OCI-LY1 (cell line): ENCODE measurements at regions not wholly inside any gene's neighbourhood (a gene's known extent, or its start where the extent isn't known, plus 50 kb on each side); places are given as distances from the start of the nearest gene placed in this dataset.

Experiments used
- H2AFZ ChIP-seq: fragments of 200-600 bp; sonication (generic), shearing (Covaris generic); 2 replicates; pipeline ENCODE4 v1.6.0; 2014; ENCODE audit warnings: antibody characterized with exemption, mild to moderate bottlenecking, low read length
- H3F3A ChIP-seq: fragments of 200-600 bp; sonication (generic), shearing (Covaris generic); 2 replicates; pipeline ENCODE4 v1.6.0; 2014; ENCODE audit warnings: mild to moderate bottlenecking, antibody characterized with exemption, low read length, moderate library complexity; ENCODE audit not compliant: insufficient read depth
- H3K27ac ChIP-seq: fragments of 200-600 bp; sonication (generic); 2 replicates; pipeline ENCODE4 v1.5.1; 2014; ENCODE audit warnings: low read length, mixed run types, mild to moderate bottlenecking, low read depth; ENCODE audit not compliant: poor library complexity, severe bottlenecking
- H3K27me3 ChIP-seq: fragments of 200-600 bp; sonication (generic); 2 replicates; pipeline ENCODE4 v1.6.0; 2014; ENCODE audit warnings: antibody characterized with exemption, mild to moderate bottlenecking, low read length, moderate library complexity; ENCODE audit not compliant: insufficient read depth
- H3K36me3 ChIP-seq: fragments of 200-600 bp; sonication (generic); 2 replicates; pipeline ENCODE4 v1.6.1; 2014; ENCODE audit warnings: mild to moderate bottlenecking, antibody characterized with exemption, low read length, moderate library complexity, mixed read lengths; ENCODE audit not compliant: insufficient read depth
- H3K4me1 ChIP-seq: fragments of 200-600 bp; sonication (generic); 2 replicates; pipeline ENCODE4 v1.5.1; 2014; ENCODE audit warnings: mild to moderate bottlenecking, low read length, moderate library complexity; ENCODE audit not compliant: insufficient read depth, severe bottlenecking
- H3K4me2 ChIP-seq: fragments of 200-600 bp; sonication (generic), shearing (Covaris generic); 2 replicates; pipeline ENCODE4 v1.6.1; 2014; ENCODE audit warnings: low read length
- H3K4me3 ChIP-seq: fragments of 200-600 bp; sonication (generic); 2 replicates; pipeline ENCODE4 v1.5.1; 2014; ENCODE audit warnings: low read length, low read depth, mild to moderate bottlenecking, mixed read lengths; ENCODE audit not compliant: poor library complexity, severe bottlenecking
- H3K79me2 ChIP-seq: fragments of 200-600 bp; shearing (Covaris generic); 2 replicates; pipeline ENCODE4 v1.6.1; 2016; ENCODE audit warnings: mixed run types, low read length, mixed read lengths; ENCODE audit not compliant: insufficient read depth
- H3K9ac ChIP-seq: fragments of 200-600 bp; sonication (generic), shearing (Covaris generic); 2 replicates; pipeline ENCODE4 v1.6.1; 2014; ENCODE audit warnings: mild to moderate bottlenecking, low read length, mixed read lengths
- H3K9me2 ChIP-seq: fragments of 200-600 bp; sonication (generic), shearing (Covaris generic); 2 replicates; pipeline ENCODE4 v1.6.1; 2014; ENCODE audit warnings: low read depth, mild to moderate bottlenecking, low read length, mixed read lengths
- H3K9me3 ChIP-seq: fragments of 200-600 bp; shearing (Covaris generic); 2 replicates; pipeline ENCODE4 v1.6.1; 2014; ENCODE audit warnings: low read length, mixed read lengths
- H4K20me1 ChIP-seq: fragments of 200-600 bp; sonication (generic), shearing (Covaris generic); 2 replicates; pipeline ENCODE4 v1.6.0; 2016; ENCODE audit warnings: mild to moderate bottlenecking, low read length; ENCODE audit not compliant: insufficient read depth
- CTCF ChIP-seq: fragments of 200-600 bp; sonication (generic), shearing (Covaris generic); IDR thresholded peaks from 2 replicates; pipeline ENCODE4 v1.5.1; 2017; ENCODE audit warnings: mild to moderate bottlenecking, antibody characterized with exemption, low read length, moderate library complexity, mixed read lengths
- EZH2 ChIP-seq: fragments of 200-600 bp; sonication (generic), shearing (Covaris generic); IDR thresholded peaks from 2 replicates; pipeline ENCODE4 v1.8.0; 2017; ENCODE audit warnings: borderline replicate concordance, mixed run types, mild to moderate bottlenecking, antibody characterized with exemption, low read length, moderate library complexity, mixed read lengths

GRCh38 chr6:169909113-169909512 is 157.7 kb downstream of the ERMARD start:
- TF ChIP-seq CTCF, result no peak
- no peak for TF ChIP-seq EZH2
- H3K4me2 ChIP-seq, result no peak overlapping the region
- H3K9me3 ChIP-seq, result no peaks in the 10 kb centered on the region
- no peaks in the 10 kb centered on the region for H3K79me2 ChIP-seq
- no peak overlapping the region for H3K9ac ChIP-seq
- H3K4me1 ChIP-seq, result no peaks in the 10 kb centered on the region
- no peaks in the 10 kb centered on the region for H3K36me3 ChIP-seq
- H3F3A ChIP-seq, result no peaks in the 10 kb centered on the region
- no peaks in the 10 kb centered on the region for H3K9me2 ChIP-seq
- H2AFZ ChIP-seq, result no peak overlapping the region
- no peak overlapping the region for H3K4me3 ChIP-seq
- H3K27me3 ChIP-seq, result no peaks in the 10 kb centered on the region; the same call in 1 of the 2 replicates
- no peaks in the 10 kb centered on the region for H4K20me1 ChIP-seq
- H3K27ac ChIP-seq, result no peak overlapping the region

- H4K20me1 ChIP-seq, result no peaks in the 10 kb centered on the region
- H3K36me3 ChIP-seq, result no peaks in the 10 kb centered on the region
- H3K9me2 ChIP-seq, result no peaks in the 10 kb centered on the region
- H3K4me1 ChIP-seq, result no peaks in the 10 kb centered on the region
- H3K27me3 ChIP-seq, result no peaks in the 10 kb centered on the region; the same call in 1 of the 2 replicates
- TF ChIP-seq CTCF (no peak), EZH2 (no peak)
- no peaks in the 10 kb centered on the region for H3K79me2 ChIP-seq
- no peak overlapping the region for H2AFZ ChIP-seq
- H3K9me3 ChIP-seq, result no peaks in the 10 kb centered on the region
- no peak overlapping the region for H3K27ac ChIP-seq
- no peak overlapping the region for H3K4me2 ChIP-seq
- no peak overlapping the region for H3K9ac ChIP-seq
- no peak overlapping the region for H3K4me3 ChIP-seq
- H3F3A ChIP-seq, result no peaks in the 10 kb centered on the region
Observed at GRCh38 chr6:169908403-169908933, 157.0 kb downstream of the ERMARD start.

GRCh38 chr6:169907419-169908115 is 156.1 kb downstream of the ERMARD start:
- no peaks in the 10 kb centered on the region for H4K20me1 ChIP-seq
- no peak overlapping the region for H3K9ac ChIP-seq
- H3K27me3 ChIP-seq, result no peaks in the 10 kb centered on the region; the same call in 1 of the 2 replicates
- H3K27ac ChIP-seq, result no peak overlapping the region
- no peaks in the 10 kb centered on the region for H3K9me3 ChIP-seq
- no peak for TF ChIP-seq CTCF
- TF ChIP-seq EZH2, result no peak
- no peak overlapping the region for H3K4me2 ChIP-seq
- H3K79me2 ChIP-seq, result no peaks in the 10 kb centered on the region
- H3F3A ChIP-seq, result no peaks in the 10 kb centered on the region
- no peak overlapping the region for H3K4me3 ChIP-seq
- no peaks in the 10 kb centered on the region for H3K36me3 ChIP-seq
- no peak overlapping the region for H2AFZ ChIP-seq
- no peaks in the 10 kb centered on the region for H3K9me2 ChIP-seq
- H3K4me1 ChIP-seq, result no peaks in the 10 kb centered on the region
